KMS-11 (cell line): ENCODE measurements at regions not wholly inside any gene's neighbourhood (a gene's known extent, or its start where the extent isn't known, plus 50 kb on each side); places are given as distances from the start of the nearest gene placed in this dataset.

Experiments
- H2AFZ ChIP-seq: fragments of 200-600 bp; sonication (generic); 2 replicates; pipeline ENCODE4 v1.6.1; 2016; ENCODE audit warnings: antibody characterized with exemption, mixed run types, low read depth
- H3K27ac ChIP-seq: fragments of 200-600 bp; sonication (generic); 2 replicates; pipeline ENCODE4 v1.6.1; 2016; ENCODE audit warnings: mild to moderate bottlenecking, mixed run types
- H3K27me3 ChIP-seq: fragments of 200-600 bp; sonication (generic); 2 replicates; pipeline ENCODE4 v1.6.1; 2017; ENCODE audit warnings: mild to moderate bottlenecking, low read depth, mixed run types, moderate library complexity; ENCODE audit not compliant: insufficient read depth
- H3K36me3 ChIP-seq: fragments of 200-600 bp; sonication (generic); 2 replicates; pipeline ENCODE4 v1.6.1; 2017; ENCODE audit warnings: mild to moderate bottlenecking, mixed run types; ENCODE audit not compliant: insufficient read depth
- H3K4me1 ChIP-seq: fragments of 200-600 bp; sonication (generic); 2 replicates; pipeline ENCODE4 v1.6.1; 2016; ENCODE audit warnings: mild to moderate bottlenecking, low read depth, mixed run types; ENCODE audit not compliant: poor library complexity, severe bottlenecking
- H3K4me2 ChIP-seq: fragments of 200-600 bp; sonication (generic); 2 replicates; pipeline ENCODE4 v1.7.0; 2016; ENCODE audit warnings: mild to moderate bottlenecking, mixed run types
- H3K4me3 ChIP-seq: fragments of 200-600 bp; sonication (generic); IDR thresholded peaks from 2 replicates; pipeline ENCODE4 v1.6.1; 2017; ENCODE audit warnings: low read depth, low read length, mixed read lengths; ENCODE audit not compliant: insufficient read depth
- H3K79me2 ChIP-seq: fragments of 200-600 bp; sonication (generic); 2 replicates; pipeline ENCODE4 v1.6.1; 2016; ENCODE audit warnings: low read depth, mixed run types; ENCODE audit not compliant: insufficient read depth
- H3K9ac ChIP-seq: fragments of 200-600 bp; sonication (generic); 2 replicates; pipeline ENCODE4 v1.6.1; 2016; ENCODE audit warnings: mild to moderate bottlenecking, mixed run types
- H4K20me1 ChIP-seq: fragments of 200-600 bp; sonication (generic); 2 replicates; pipeline ENCODE4 v1.6.1; 2016; ENCODE audit warnings: mild to moderate bottlenecking, mixed run types; ENCODE audit not compliant: insufficient read depth
- CTCF ChIP-seq: fragments of 200-600 bp; sonication (generic); conservative IDR thresholded peaks from 2 replicates; pipeline ENCODE4 v1.6.1; 2017; ENCODE audit warnings: low read depth, mild to moderate bottlenecking, antibody characterized with exemption, low read length, moderate library complexity, mixed read lengths

GRCh38 chr5:56350011-56350596 lies 117.0 kb upstream of the ANKRD55 start:
- no peak overlapping the region for H3K27ac ChIP-seq
- H3K79me2 ChIP-seq: no peaks in the 10 kb centered on the region
- H3K36me3 ChIP-seq: no peaks in the 10 kb centered on the region
- no peak overlapping the region for H3K4me2 ChIP-seq
- H3K4me3 ChIP-seq: no peak overlapping the region
- H3K9ac ChIP-seq: no peak overlapping the region
- no peaks in the 10 kb centered on the region for H3K4me1 ChIP-seq
- H4K20me1 ChIP-seq: no peaks in the 10 kb centered on the region
- no peak overlapping the region for H2AFZ ChIP-seq
- TF ChIP-seq CTCF: no peak
- H3K27me3 ChIP-seq: no peaks in the 10 kb centered on the region

GRCh38 chr5:56349461-56349860 lies 116.3 kb upstream of the ANKRD55 start:
- Histone ChIP-seq H3K27ac (no peak overlapping the region), H3K79me2 (no peaks in the 10 kb centered on the region), H3K4me2 (no peak overlapping the region), H4K20me1 (no peaks in the 10 kb centered on the region), H3K9ac (no peak overlapping the region), H3K27me3 (no peaks in the 10 kb centered on the region), H3K4me3 (no peak overlapping the region), H3K4me1 (no peaks in the 10 kb centered on the region), H3K36me3 (no peaks in the 10 kb centered on the region), H2AFZ (no peak overlapping the region)
- TF ChIP-seq CTCF: no peak

GRCh38 chr5:56346741-56347535 lies 113.8 kb upstream of the ANKRD55 start:
- no peak overlapping the region for H3K4me2 ChIP-seq
- no peaks in the 10 kb centered on the region for H4K20me1 ChIP-seq
- H3K4me3 ChIP-seq: no peak overlapping the region
- no peaks in the 10 kb centered on the region for H3K36me3 ChIP-seq
- H3K79me2 ChIP-seq: no peaks in the 10 kb centered on the region
- H3K27me3 ChIP-seq: no peaks in the 10 kb centered on the region
- no peak for TF ChIP-seq CTCF
- no peaks in the 10 kb centered on the region for H3K4me1 ChIP-seq
- H3K9ac ChIP-seq: no peak overlapping the region
- H3K27ac ChIP-seq: no peak overlapping the region
- H2AFZ ChIP-seq: no peak overlapping the region

- TF ChIP-seq CTCF: no peak
- H4K20me1 ChIP-seq: no peaks in the 10 kb centered on the region
- H3K4me2 ChIP-seq: no peak overlapping the region
- H3K79me2 ChIP-seq: no peaks in the 10 kb centered on the region
- H3K27me3 ChIP-seq: no peaks in the 10 kb centered on the region
- H3K9ac ChIP-seq: no peak overlapping the region
- H2AFZ ChIP-seq: no peak overlapping the region
- H3K4me1 ChIP-seq: no peaks in the 10 kb centered on the region
- no peak overlapping the region for H3K27ac ChIP-seq
- no peaks in the 10 kb centered on the region for H3K36me3 ChIP-seq
- H3K4me3 ChIP-seq: no peak overlapping the region
Observed at GRCh38 chr5:56346044-56346710, 113.0 kb upstream of the ANKRD55 start.
